Right lobe of liver (tissue), 4 donors: ENCODE measurements at regions not wholly inside any gene's neighbourhood (a gene's known extent, or its start where the extent isn't known, plus 50 kb on each side); places are given as distances from the start of the nearest gene placed in this dataset.

Experiments
- CTCF ChIP-seq, 4 donors: fragments of 200-600 bp in 3 of 4; fragments of 450-650 bp in 1 of 4; IDR thresholded peaks; one replicate each; pipeline versions ENCODE4 v1.5.1 to v1.8.0; 2016 to 2022; ENCODE audit warnings: antibody characterized with exemption in 4 of 4, mild to moderate bottlenecking in 2 of 4
- POLR2A ChIP-seq: fragments of 450-650 bp; IDR thresholded peaks from one replicate; pipeline ENCODE4 v1.6.1; 2017; ENCODE audit warnings: antibody characterized with exemption, mild to moderate bottlenecking
- donor health status: DM: no; HTN: no; CAD: no.
- donor health status: DM: no; HTN: no; CAD: no.
- donor health status: DM: no; HTN: yes; CAD: no.

- TF ChIP-seq CTCF (IDR thresholded peaks at IDR 0.05) (no peak), POLR2A (no peak)
Measured at GRCh38 chr2:4483050-4483449, 779.7 kb downstream of the DCDC2C start.
